Dermis microvascular lymphatic vessel endothelial cell (primary cell): ENCODE measurements at regions not wholly inside any gene's neighbourhood (a gene's known extent, or its start where the extent isn't known, plus 50 kb on each side); places are given as distances from the start of the nearest gene placed in this dataset.
A peak's percentile ranks its signal among the peaks of the same experiment; 100 is the strongest.

Experiments used
- DNase-seq, 2 donors: peaks; one replicate each; pipeline versions ENCODE4 v3.0.0 to v3.0.0-alpha.2; 2010; ENCODE audit warnings: low read depth in 2 of 2

- DNase-seq = no peak
Observed at GRCh38 chr6:156725712-156726111, 51.5 kb upstream of the ARID1B start.

- peak in 1 of 2 donors; percentile 41 for DNase-seq
Observed at GRCh38 chr6:156720691-156721685, 56.2 kb upstream of the ARID1B start.

GRCh38 chr6:156719720-156720563 is 57.2 kb upstream of the ARID1B start:
- peak; percentile 39 to 84 for DNase-seq

GRCh38 chr6:156719395-156719719 is 57.8 kb upstream of the ARID1B start:
- DNase-seq = no peak

- peak in 1 of 2 donors; percentile 5 for DNase-seq
Observed at GRCh38 chr6:156718647-156719394, 58.4 kb upstream of the ARID1B start.

- DNase-seq = no peak
Observed at GRCh38 chr6:156717542-156717941, 59.6 kb upstream of the ARID1B start.

- DNase-seq = no peak
Observed at GRCh38 chr6:156715839-156716238, 61.3 kb upstream of the ARID1B start.

GRCh38 chr6:156713548-156713947 is 63.6 kb upstream of the ARID1B start:
- no peak for DNase-seq

GRCh38 chr6:156710479-156710878 is 66.7 kb upstream of the ARID1B start:
- DNase-seq = no peak

GRCh38 chr6:156707818-156708217 is 69.4 kb upstream of the ARID1B start:
- no peak for DNase-seq

GRCh38 chr6:156703719-156704118 is 73.5 kb upstream of the ARID1B start:
- DNase-seq = peak; percentile 69 to 70

GRCh38 chr6:156701966-156702365 is 75.2 kb upstream of the ARID1B start:
- DNase-seq = no peak

- DNase-seq = no peak
Observed at GRCh38 chr6:156700440-156701057, 76.6 kb upstream of the ARID1B start.

- no peak for DNase-seq
Observed at GRCh38 chr6:156699935-156700334, 77.2 kb upstream of the ARID1B start.

- peak; percentile 45 to 78 for DNase-seq
Observed at GRCh38 chr6:156699017-156699421, 78.2 kb upstream of the ARID1B start.

GRCh38 chr6:156698239-156699016 is 78.8 kb upstream of the ARID1B start:
- DNase-seq = no peak

GRCh38 chr6:156697225-156697830 is 79.8 kb upstream of the ARID1B start:
- no peak for DNase-seq

GRCh38 chr6:156695742-156696141 is 81.4 kb upstream of the ARID1B start:
- no peak for DNase-seq

GRCh38 chr6:156694679-156695078 is 82.5 kb upstream of the ARID1B start:
- no peak for DNase-seq

- no peak for DNase-seq
Observed at GRCh38 chr6:156691018-156691417, 86.2 kb upstream of the ARID1B start.
